ENCODE measurements at regions not wholly inside any gene's neighbourhood (a gene's known extent, or its start where the extent isn't known, plus 50 kb on each side); places are given as distances from the start of the nearest gene placed in this dataset.
A peak's percentile ranks its signal among the peaks of the same experiment; 100 is the strongest.

- Mint-ChIP-seq H3K4me1 (peaks cover 4% of the 10 kb centered on the region), H3K9me3 (peaks cover 7% of the 10 kb centered on the region), H3K4me3 (no peak overlapping the region), H3K27ac (peak overlapping the region; percentile 58), H3K36me3 (ENCODE audit: low read depth) (no peaks in the 10 kb centered on the region), H3K27me3 (no peaks in the 10 kb centered on the region)
- ATAC-seq (replicated peaks), result peak; percentile 52
Observed at GRCh38 chr13:22482496-22483000, 698.2 kb upstream of the SGCG start.

GRCh38 chr13:22483276-22483675 lies 697.5 kb upstream of the SGCG start:
- Mint-ChIP-seq H3K27ac (no peak overlapping the region), H3K27me3 (no peaks in the 10 kb centered on the region), H3K4me3 (no peak overlapping the region), H3K9me3 (peaks cover 7% of the 10 kb centered on the region), H3K4me1 (peaks cover 4% of the 10 kb centered on the region), H3K36me3 (ENCODE audit: low read depth) (no peaks in the 10 kb centered on the region)
- no peak for ATAC-seq (replicated peaks)

- Mint-ChIP-seq H3K27me3 (no peaks in the 10 kb centered on the region), H3K4me3 (no peak overlapping the region), H3K4me1 (peaks cover 4% of the 10 kb centered on the region), H3K9me3 (no peaks in the 10 kb centered on the region), H3K27ac (no peak overlapping the region), H3K36me3 (ENCODE audit: low read depth) (no peaks in the 10 kb centered on the region)
- no peak for ATAC-seq (replicated peaks)
Observed at GRCh38 chr13:22486490-22486889, 694.3 kb upstream of the SGCG start.

GRCh38 chr13:22487932-22488331 lies 692.8 kb upstream of the SGCG start:
- Mint-ChIP-seq H3K4me1 (no peaks in the 10 kb centered on the region), H3K27ac (no peak overlapping the region), H3K9me3 (no peaks in the 10 kb centered on the region), H3K4me3 (no peak overlapping the region), H3K36me3 (ENCODE audit: low read depth) (no peaks in the 10 kb centered on the region), H3K27me3 (no peaks in the 10 kb centered on the region)
- no peak for ATAC-seq (replicated peaks)

GRCh38 chr13:22489771-22490170 lies 691.0 kb upstream of the SGCG start:
- no peaks in the 10 kb centered on the region for H3K27me3 Mint-ChIP-seq
- H3K4me3 Mint-ChIP-seq, result no peak overlapping the region
- H3K4me1 Mint-ChIP-seq, result no peaks in the 10 kb centered on the region
- no peaks in the 10 kb centered on the region for H3K36me3 Mint-ChIP-seq (ENCODE audit: low read depth)
- no peak for ATAC-seq (replicated peaks)
- no peaks in the 10 kb centered on the region for H3K9me3 Mint-ChIP-seq
- no peak overlapping the region for H3K27ac Mint-ChIP-seq

- no peaks in the 10 kb centered on the region for H3K36me3 Mint-ChIP-seq (ENCODE audit: low read depth)
- no peaks in the 10 kb centered on the region for H3K4me1 Mint-ChIP-seq
- H3K27me3 Mint-ChIP-seq, result peaks cover 4% of the 10 kb centered on the region
- H3K9me3 Mint-ChIP-seq, result no peaks in the 10 kb centered on the region
- no peak overlapping the region for H3K4me3 Mint-ChIP-seq
- H3K27ac Mint-ChIP-seq, result no peak overlapping the region
- no peak for ATAC-seq (replicated peaks)
Observed at GRCh38 chr13:22495819-22496218, 685.0 kb upstream of the SGCG start.

- Mint-ChIP-seq H3K4me1 (no peaks in the 10 kb centered on the region), H3K4me3 (no peak overlapping the region), H3K27ac (no peak overlapping the region), H3K36me3 (ENCODE audit: low read depth) (no peaks in the 10 kb centered on the region), H3K9me3 (no peaks in the 10 kb centered on the region), H3K27me3 (peaks cover 4% of the 10 kb centered on the region)
- no peak for ATAC-seq (replicated peaks)
Observed at GRCh38 chr13:22496803-22497508, 683.8 kb upstream of the SGCG start.

GRCh38 chr13:22497991-22498780 lies 682.6 kb upstream of the SGCG start:
- H3K9me3 Mint-ChIP-seq, result peaks cover 5% of the 10 kb centered on the region
- no peaks in the 10 kb centered on the region for H3K4me1 Mint-ChIP-seq
- H3K4me3 Mint-ChIP-seq, result no peak overlapping the region
- H3K27ac Mint-ChIP-seq, result no peak overlapping the region
- H3K27me3 Mint-ChIP-seq, result peaks cover 8% of the 10 kb centered on the region
- H3K36me3 Mint-ChIP-seq (ENCODE audit: low read depth), result no peaks in the 10 kb centered on the region
- no peak for ATAC-seq (replicated peaks)

GRCh38 chr13:22499919-22500318 lies 680.9 kb upstream of the SGCG start:
- H3K9me3 Mint-ChIP-seq, result peaks cover 5% of the 10 kb centered on the region
- no peak overlapping the region for H3K4me3 Mint-ChIP-seq
- no peaks in the 10 kb centered on the region for H3K4me1 Mint-ChIP-seq
- no peak for ATAC-seq (replicated peaks)
- H3K36me3 Mint-ChIP-seq (ENCODE audit: low read depth), result no peaks in the 10 kb centered on the region
- H3K27me3 Mint-ChIP-seq, result peaks cover 8% of the 10 kb centered on the region
- H3K27ac Mint-ChIP-seq, result no peak overlapping the region

- Mint-ChIP-seq H3K27ac (no peak overlapping the region), H3K9me3 (peaks cover 5% of the 10 kb centered on the region), H3K27me3 (peaks cover 7% of the 10 kb centered on the region), H3K4me1 (no peaks in the 10 kb centered on the region), H3K4me3 (no peak overlapping the region), H3K36me3 (ENCODE audit: low read depth) (no peaks in the 10 kb centered on the region)
- ATAC-seq (replicated peaks), result no peak
Observed at GRCh38 chr13:22505489-22505888, 675.3 kb upstream of the SGCG start.

- H3K27ac Mint-ChIP-seq, result no peak overlapping the region
- H3K4me1 Mint-ChIP-seq, result no peaks in the 10 kb centered on the region
- H3K4me3 Mint-ChIP-seq, result no peak overlapping the region
- no peaks in the 10 kb centered on the region for H3K36me3 Mint-ChIP-seq (ENCODE audit: low read depth)
- no peak for ATAC-seq (replicated peaks)
- H3K27me3 Mint-ChIP-seq, result peaks cover 7% of the 10 kb centered on the region
- peaks cover 5% of the 10 kb centered on the region for H3K9me3 Mint-ChIP-seq
Observed at GRCh38 chr13:22506096-22506691, 674.6 kb upstream of the SGCG start.

GRCh38 chr13:22517544-22517943 lies 663.2 kb upstream of the SGCG start:
- Mint-ChIP-seq H3K9me3 (no peaks in the 10 kb centered on the region), H3K27me3 (peaks cover 6% of the 10 kb centered on the region), H3K4me3 (no peak overlapping the region), H3K4me1 (no peaks in the 10 kb centered on the region), H3K36me3 (ENCODE audit: low read depth) (no peaks in the 10 kb centered on the region), H3K27ac (no peak overlapping the region)
- no peak for ATAC-seq (replicated peaks)

- no peaks in the 10 kb centered on the region for H3K4me1 Mint-ChIP-seq
- ATAC-seq (replicated peaks), result no peak
- no peaks in the 10 kb centered on the region for H3K9me3 Mint-ChIP-seq
- no peaks in the 10 kb centered on the region for H3K27me3 Mint-ChIP-seq
- H3K36me3 Mint-ChIP-seq (ENCODE audit: low read depth), result no peaks in the 10 kb centered on the region
- H3K4me3 Mint-ChIP-seq, result no peak overlapping the region
- no peak overlapping the region for H3K27ac Mint-ChIP-seq
Observed at GRCh38 chr13:22536851-22537250, 643.9 kb upstream of the SGCG start.

- no peaks in the 10 kb centered on the region for H3K36me3 Mint-ChIP-seq (ENCODE audit: low read depth)
- H3K4me3 Mint-ChIP-seq, result no peak overlapping the region
Observed at GRCh38 chr13:22538400-22538799, 642.4 kb upstream of the SGCG start.

GRCh38 chr13:22549126-22549525 lies 631.7 kb upstream of the SGCG start:
- Mint-ChIP-seq H3K9me3 (no peaks in the 10 kb centered on the region), H3K27me3 (no peaks in the 10 kb centered on the region), H3K36me3 (ENCODE audit: low read depth) (no peaks in the 10 kb centered on the region), H3K4me1 (no peaks in the 10 kb centered on the region), H3K4me3 (no peak overlapping the region), H3K27ac (no peak overlapping the region)
- ATAC-seq (replicated peaks), result no peak

More at GRCh38 chr13:22538400-22538799, 642.4 kb upstream of the SGCG start:
- ATAC-seq (replicated peaks), result no peak
- H3K27ac Mint-ChIP-seq, result no peak overlapping the region
- no peaks in the 10 kb centered on the region for H3K9me3 Mint-ChIP-seq
- no peaks in the 10 kb centered on the region for H3K27me3 Mint-ChIP-seq
- H3K4me1 Mint-ChIP-seq, result no peaks in the 10 kb centered on the region
